NAMALWA (cell line): ENCODE measurements at regions not wholly inside any gene's neighbourhood (a gene's known extent, or its start where the extent isn't known, plus 50 kb on each side); places are given as distances from the start of the nearest gene placed in this dataset.
"Not testable (repeated sequence)": the region's sequence is repeated elsewhere in the genome, so short reads cannot be mapped to it uniquely, and the experiment has no call there.

ENCODE experiments used
- DNase-seq: peaks from one replicate; pipeline ENCODE4 v3.0.0-alpha.2; 2015; ENCODE audit warnings: low spot score

GRCh38 chrX:120752431-120753082 is 122.7 kb upstream of the C1GALT1C1 start:
- peak; percentile 46 for DNase-seq

DNA sequence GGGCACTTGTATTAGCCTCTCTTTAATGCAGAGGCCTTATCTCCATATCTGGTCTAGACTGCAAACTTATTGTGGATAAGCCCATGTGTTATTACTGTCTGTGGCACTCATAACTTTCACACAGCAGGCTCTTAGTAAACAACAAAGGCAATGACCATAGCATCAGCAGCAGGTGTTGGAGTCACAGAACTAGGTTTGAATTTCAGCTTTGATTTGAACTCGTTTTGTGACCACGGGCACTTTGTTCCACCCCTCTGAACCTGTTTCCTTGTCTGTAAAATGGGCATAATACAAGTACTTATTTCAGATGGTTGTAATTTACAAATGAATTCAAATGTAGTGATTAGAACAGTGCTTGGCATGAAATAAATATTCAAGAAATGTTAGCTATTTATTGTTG is 121.8 kb upstream of the C1GALT1C1 start:
- peak; percentile 62 for DNase-seq

DNA sequence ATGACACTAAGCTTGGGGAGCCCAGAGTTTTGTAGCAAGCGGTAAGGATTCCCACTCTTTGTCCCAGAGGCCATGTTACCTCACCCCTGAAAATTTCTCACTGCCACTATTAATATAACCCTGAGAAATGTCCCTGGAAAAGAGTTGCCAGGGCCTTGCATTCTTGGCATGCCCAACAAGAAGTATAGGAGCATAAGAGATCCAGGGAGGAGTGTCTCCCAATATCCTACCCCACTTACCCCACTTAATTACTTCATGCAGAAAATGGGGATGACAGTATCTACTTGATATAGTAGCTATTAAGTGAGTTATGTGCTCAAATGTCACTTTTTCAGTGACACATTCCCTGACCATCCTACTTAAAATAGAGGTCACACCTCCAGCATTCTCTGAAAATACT is 120.5 kb upstream of the C1GALT1C1 start:
- DNase-seq: no peak

DNA sequence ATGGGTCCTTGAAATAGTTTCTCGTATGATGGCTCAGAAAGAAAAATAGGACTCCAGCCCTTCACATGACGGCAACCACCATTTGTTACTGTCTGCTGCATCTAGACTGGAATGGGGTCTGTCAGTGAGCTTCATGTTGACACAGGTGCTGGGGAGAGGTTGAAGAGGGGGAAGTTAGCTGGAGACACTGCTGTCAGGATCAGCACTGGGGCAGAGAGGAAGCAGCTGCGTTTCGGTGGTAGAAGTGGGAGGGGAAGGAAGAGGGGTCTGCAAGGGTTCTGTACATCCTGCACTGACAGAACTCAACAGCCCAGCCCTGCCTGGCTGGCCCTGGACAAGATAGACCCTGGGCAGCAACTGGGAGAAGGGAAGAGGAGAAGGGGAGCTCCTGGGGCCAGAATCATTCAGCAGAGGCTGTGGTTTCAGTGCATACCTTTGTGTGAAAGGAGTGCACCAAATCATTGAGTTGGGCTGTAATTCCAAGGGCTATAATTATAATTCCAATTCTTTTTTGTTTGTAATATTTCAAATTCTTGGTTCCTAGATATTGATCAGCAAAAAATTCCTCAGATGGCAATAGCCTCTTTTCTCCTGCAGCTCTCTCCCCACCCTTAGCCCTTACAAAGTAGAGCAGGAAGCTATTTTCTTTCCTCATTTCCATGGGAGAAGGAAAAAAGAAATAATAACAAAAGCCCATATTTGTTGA is 119.4 kb upstream of the C1GALT1C1 start:
- DNase-seq: peak; percentile 80

DNA sequence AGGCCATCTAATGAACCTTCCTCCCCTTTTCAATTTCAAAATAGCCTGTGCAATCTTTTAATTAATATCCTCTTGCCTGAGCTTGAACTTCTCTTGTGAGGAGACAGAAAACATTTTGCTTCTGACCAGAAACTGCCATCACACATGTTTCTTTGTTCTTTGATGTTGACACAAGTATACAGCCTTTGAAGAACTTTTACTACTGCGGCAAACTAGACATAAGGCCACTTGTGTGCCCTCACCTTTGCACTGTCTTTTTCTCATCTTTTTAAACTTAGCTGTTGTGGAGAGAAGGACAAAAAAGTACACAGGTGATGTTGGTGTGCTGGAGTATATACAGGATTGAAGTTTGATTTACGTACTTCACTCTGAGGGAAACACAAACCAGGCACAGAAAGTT is 116.3 kb upstream of the C1GALT1C1 start:
- no peak for DNase-seq

DNA sequence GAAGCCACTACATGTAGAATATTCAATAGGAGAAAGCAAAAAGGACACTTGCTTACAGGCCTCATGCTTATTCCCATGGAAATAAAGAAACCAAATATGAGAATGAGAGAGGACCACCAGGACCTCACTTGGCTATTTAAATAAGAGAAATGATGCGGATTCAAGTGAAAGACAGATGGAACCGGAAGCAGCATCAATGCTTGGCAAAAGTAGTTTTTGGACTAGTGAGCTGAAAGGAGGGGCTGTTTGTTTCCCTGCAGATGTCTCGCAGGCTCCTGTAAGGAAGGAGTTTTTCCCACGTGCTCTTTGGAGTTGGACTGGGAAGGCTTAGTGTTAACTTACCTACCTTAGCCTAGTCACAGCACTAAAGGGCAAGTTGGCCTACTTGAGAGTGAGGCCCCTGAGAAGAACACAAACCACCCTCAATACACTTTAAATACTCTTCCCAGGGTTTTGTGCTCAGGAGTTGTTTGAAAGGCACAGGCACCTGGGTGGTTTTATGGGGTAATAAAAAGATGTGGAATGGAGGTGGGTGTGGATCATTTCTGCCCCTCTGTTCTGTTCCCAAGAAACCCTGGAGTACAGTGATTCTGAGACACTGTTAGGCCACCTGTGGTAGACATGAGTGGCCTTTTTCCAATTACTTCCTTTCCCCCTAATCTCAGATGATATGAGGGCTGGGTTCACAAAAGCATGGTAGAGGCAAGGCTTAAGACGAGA is 113.3 kb upstream of the C1GALT1C1 start:
- no peak for DNase-seq

DNA sequence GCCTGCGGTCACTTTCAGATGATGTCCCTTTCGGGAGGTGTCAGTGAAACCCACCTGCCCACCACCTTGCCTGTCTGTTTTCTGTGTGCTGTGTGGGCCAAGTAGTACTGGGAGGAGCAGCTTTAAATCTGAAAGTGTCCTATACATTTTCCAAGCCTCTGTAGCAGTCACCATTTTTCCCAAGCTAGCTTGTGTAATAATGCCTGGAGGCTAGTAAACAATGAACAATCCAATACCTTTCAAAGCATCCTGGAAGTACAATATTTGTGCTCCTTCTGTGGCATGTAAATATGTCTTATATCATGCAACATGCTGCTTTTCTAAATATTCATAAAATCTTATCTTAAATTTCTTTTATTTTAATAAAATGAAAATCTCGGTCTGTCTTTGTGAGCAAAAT is 111.6 kb upstream of the C1GALT1C1 start:
- no peak for DNase-seq

DNA sequence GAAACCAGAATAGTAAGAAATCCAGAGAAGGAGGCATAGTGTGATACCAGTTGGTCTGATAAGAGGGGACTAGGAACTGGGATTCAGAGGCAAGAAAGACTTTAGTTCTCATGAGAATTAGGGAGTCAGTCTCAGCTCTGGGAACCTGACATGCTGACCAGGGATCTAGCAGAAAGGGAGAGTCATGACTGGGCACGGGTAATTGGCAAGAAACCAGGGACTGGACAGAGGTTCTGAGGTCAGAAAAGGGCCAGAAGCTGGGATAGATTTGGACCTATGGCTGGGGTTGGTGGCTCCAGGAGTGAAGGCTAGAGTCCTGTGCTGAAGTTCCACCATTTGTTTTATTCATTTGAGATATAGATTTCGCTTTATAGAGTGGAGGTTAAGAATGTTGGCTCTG is 110.2 kb upstream of the C1GALT1C1 start:
- DNase-seq: no peak

GRCh38 chrX:120739300-120739699 is 109.4 kb upstream of the C1GALT1C1 start:
- no peak for DNase-seq

GRCh38 chrX:120736989-120737388 is 107.1 kb upstream of the C1GALT1C1 start:
- no peak for DNase-seq

DNA sequence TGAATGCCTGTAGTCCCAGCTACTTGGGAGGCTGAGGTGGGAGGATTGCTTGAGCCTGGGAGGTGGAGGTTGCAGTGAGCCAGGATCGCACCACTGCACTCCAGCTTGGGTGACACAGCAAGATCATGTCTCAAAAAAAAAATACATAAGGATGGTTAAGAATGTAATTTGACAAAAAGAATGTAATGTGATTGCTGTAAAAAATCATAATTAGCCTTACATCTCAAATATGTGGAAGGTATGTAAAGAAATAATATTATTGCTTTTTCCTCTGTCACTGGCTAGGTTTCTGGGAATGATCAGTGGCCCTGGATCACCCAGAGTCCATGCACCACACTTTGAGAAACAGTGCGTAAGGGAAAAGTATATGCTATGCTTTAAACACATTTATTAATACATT is 106.1 kb upstream of the C1GALT1C1 start:
- DNase-seq: no peak

DNA sequence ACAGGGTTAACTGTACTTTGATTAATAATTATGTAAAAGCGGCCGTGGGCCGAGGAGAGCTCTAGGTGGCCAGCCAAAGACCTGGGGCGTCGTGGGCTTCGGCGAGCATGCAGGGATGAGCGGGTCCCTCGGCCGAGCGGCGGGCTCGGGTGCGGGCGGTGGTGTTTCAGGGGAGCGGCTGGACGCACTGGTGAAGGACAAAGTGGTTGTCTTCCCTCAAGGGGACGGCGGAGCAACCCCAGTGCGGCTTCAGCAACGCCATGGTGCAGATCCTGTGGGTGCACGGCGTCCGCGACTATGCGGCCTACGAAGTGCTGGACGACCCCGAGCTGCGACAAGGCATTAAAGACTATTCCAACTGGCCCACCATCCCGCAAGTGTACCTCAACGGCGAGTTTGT is 103.0 kb upstream of the C1GALT1C1 start:
- DNase-seq: no peak

GRCh38 chrX:120732461-120732860 is 102.6 kb upstream of the C1GALT1C1 start:
- no peak for DNase-seq

DNA sequence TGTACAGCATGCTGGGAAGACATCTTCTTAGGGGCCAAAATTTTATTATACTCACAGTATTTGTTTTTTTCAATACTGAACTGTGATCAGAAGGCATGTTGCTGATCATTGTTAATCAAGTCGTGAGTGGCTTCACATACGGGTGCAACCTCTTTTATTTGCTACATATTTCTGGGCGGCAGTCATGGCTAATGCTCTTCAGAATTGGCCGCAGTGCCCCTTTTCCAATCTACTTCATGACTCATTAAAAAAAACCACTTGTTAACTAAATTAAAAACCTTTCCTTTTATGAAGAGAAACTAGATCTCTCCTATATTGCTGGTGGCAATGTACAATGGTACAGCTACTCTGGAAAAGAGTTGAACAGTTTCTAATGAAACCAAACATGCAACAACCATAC is 101.5 kb upstream of the C1GALT1C1 start:
- DNase-seq: no peak

DNA sequence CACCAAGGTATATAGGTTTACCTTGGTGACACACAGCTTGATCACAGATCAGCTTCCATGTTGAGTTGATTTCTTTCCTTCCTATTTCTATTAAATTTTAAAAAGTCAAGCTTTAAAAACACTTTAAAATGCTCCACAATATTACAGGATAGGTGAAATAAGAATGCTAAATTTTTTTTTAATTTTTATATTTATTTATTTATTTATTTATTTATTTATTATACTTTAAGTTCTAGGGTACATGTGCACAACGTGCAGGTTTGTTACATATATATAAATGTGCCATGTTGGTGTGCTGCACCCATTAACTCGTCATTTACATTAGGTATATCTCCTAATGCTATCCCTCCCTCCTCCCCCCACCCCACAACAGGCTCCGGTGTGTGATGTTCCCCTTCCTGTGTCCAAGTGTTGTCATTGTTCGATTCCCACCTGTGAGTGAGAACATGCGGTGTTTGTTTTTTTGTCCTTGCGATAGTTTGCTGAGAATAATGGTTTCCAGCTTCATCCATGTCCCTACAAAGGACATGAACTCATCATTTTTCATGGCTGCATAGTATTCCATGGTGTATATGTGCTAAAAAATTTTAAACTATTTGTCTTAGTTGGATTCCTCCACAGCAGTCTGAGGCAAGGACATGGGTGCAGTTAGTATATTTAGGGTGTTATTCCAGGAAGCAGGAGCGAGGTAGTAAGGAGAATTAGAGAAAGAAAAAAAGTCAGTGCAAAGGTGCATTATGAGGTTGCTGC is 99.8 kb upstream of the C1GALT1C1 start:
- DNase-seq: not testable (repeated sequence)

DNA sequence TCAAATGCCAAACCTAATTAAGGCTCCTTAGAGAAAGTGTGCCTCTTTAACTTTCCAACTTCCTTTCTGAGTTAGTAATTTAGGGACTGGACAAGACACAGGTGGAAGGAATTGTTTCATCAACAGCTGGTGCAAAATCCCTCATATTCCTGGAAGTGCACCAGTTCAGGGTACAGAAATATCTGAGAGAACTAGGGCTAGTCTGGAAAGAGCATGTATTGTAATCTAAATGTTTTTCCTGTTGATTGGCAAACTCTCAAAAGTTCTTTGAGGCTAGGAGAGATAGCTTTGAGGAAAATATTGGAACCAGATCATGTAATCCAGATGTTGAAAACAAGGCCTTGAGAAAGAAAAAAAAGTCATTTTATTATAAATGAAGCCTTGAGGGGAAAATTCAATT is 98.1 kb upstream of the C1GALT1C1 start:
- no peak for DNase-seq

DNA sequence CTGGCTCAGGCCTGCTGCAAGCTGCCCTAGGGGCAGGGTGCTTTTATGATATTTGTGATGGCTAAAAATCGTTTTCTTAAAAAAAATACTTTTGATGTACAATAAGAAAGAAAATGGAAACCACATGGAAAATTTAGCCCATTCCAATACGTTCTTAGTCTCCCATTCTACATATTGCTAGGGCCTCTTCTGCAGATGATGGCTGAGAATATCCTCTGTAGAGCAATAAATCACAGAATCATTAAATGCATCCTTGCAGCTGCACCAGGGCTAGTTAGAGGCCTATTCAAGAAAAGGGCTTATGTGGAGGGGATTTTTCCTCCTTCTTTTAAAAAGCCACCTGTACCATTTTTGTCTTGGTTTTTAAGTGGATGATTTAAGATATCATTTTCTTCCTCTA is 97.6 kb upstream of the C1GALT1C1 start:
- no peak for DNase-seq

DNA sequence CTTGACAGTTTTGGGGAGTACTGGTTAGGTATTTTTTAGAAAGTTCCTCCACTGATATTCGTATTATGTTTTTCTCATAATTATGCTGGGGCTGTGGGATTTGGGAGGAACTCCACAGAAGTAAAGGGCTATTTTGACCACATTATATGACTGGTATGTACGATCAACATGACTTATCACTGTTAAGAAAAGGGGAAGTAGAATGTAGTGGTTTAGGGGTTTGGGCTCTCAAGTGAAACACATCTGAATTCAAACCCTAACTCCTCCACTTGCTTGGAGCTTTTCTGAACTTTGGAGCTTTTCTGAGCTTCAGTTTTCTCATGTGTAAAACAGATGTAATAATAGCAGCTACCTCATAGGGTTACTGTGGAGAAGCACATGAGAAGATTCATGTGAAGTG is 96.4 kb upstream of the C1GALT1C1 start:
- peak; percentile 85 for DNase-seq

- DNase-seq: peak; percentile 3
Observed at GRCh38 chrX:120725874-120726273, 96.0 kb upstream of the C1GALT1C1 start.

GRCh38 chrX:120719622-120720021 is 89.8 kb upstream of the C1GALT1C1 start:
- no peak for DNase-seq

DNA sequence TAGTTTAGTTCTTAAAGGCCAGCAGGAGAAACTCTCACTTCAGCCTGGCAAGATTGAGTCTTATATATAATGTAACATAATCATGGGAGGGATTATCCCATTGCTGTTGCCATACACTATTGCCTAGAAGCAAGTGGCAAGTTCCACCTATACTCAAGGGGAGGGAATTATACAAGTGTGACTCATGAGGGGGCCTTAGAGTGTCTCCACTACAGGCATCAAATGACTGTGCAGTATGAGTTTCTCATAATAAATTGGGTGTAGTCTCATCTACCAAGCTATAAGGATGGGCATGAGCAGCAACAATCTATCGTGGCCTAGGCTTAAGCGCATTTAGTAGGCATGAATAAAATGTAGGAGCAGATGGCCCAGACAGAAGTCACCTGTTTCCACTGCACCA is 89.1 kb upstream of the C1GALT1C1 start:
- no peak for DNase-seq

DNA sequence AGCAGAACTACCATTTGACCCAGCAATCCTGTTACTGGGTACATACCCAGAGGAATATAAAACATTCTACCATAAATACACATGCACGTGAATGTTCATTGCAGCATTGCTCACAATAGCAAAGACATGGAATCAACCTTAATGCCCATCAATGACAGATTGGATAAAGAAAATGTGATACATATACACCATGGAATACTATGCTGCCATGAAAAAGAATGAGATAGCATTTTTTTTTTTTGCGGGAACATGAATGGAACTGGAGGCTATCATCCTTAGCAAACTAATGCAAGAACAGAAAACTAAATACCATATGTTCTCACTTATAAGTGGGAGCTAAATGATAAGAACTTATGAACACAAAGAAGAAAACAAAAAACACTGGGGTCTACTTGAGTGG is 72.5 kb upstream of the C1GALT1C1 start:
- DNase-seq: not testable (repeated sequence)

DNA sequence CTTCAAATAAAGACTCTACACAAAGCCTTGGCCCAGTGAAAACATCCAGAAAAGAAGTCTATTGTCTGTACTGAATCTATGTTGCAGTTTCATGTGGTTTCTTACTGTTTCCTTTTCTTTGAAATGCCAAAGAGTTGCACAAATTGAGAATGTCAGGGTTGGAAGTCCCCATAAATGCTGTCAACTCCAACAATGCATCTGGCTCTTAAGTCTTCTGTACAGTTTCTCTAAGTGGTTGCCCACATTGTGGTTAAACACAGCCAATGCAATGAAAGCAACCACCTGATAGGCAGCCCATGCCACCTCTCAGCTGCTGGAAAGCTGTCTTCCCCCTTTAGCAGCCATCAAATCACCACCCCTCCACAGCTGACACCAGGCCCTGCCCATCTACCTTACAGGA is 67.2 kb upstream of the C1GALT1C1 start:
- no peak for DNase-seq
